ENCODE measurements at regions not wholly inside any gene's neighbourhood (a gene's known extent, or its start where the extent isn't known, plus 50 kb on each side); places are given as distances from the start of the nearest gene placed in this dataset.
"Not testable (repeated sequence)": the region's sequence is repeated elsewhere in the genome, so short reads cannot be mapped to it uniquely, and the experiment has no call there.

- DNase-seq, result no peak
Observed at GRCh38 chr9:134531220-134531970, 110.2 kb upstream of the COL5A1 start.

GRCh38 chr9:134532084-134532483, 109.5 kb upstream of the COL5A1 start:
- no peak for DNase-seq

- not testable (repeated sequence) for DNase-seq
Observed at GRCh38 chr9:134532661-134533060, 108.9 kb upstream of the COL5A1 start.

- no peak for DNase-seq
Observed at GRCh38 chr9:134533850-134534588, 107.6 kb upstream of the COL5A1 start.

- DNase-seq, result no peak
Observed at GRCh38 chr9:134534661-134535080, 106.9 kb upstream of the COL5A1 start.

GRCh38 chr9:134535171-134535570, 106.4 kb upstream of the COL5A1 start:
- DNase-seq, result no peak

- DNase-seq, result no peak
Observed at GRCh38 chr9:134536101-134536900, 105.3 kb upstream of the COL5A1 start.

- no peak for DNase-seq
Observed at GRCh38 chr9:134536931-134537330, 104.7 kb upstream of the COL5A1 start.

- no peak for DNase-seq
Observed at GRCh38 chr9:134537951-134538641, 103.5 kb upstream of the COL5A1 start.

GRCh38 chr9:134538856-134539566, 102.6 kb upstream of the COL5A1 start:
- no peak for DNase-seq

GRCh38 chr9:134539586-134540194, 101.9 kb upstream of the COL5A1 start:
- no peak for DNase-seq

- DNase-seq, result no peak
Observed at GRCh38 chr9:134540276-134541096, 101.1 kb upstream of the COL5A1 start.

GRCh38 chr9:134541097-134541747, 100.4 kb upstream of the COL5A1 start:
- no peak for DNase-seq

GRCh38 chr9:134544388-134545214, 97.0 kb upstream of the COL5A1 start:
- DNase-seq, result no peak

GRCh38 chr9:134545215-134545542, 96.4 kb upstream of the COL5A1 start:
- no peak for DNase-seq

- no peak for DNase-seq
Observed at GRCh38 chr9:134545543-134546245, 95.9 kb upstream of the COL5A1 start.

- no peak for DNase-seq
Observed at GRCh38 chr9:134546246-134546731, 95.3 kb upstream of the COL5A1 start.

- DNase-seq, result no peak
Observed at GRCh38 chr9:134546746-134547145, 94.9 kb upstream of the COL5A1 start.
